HEK293T (cell line): ENCODE measurements at regions not wholly inside any gene's neighbourhood (a gene's known extent, or its start where the extent isn't known, plus 50 kb on each side); places are given as distances from the start of the nearest gene placed in this dataset.

ENCODE experiments used
- ARNT ChIP-seq: fragments of 450-650 bp; IDR thresholded peaks from 2 replicates; pipeline ENCODE4 v1.6.1; 2017; ENCODE audit warnings: mild to moderate bottlenecking
- CTBP1 ChIP-seq: fragments of 450-650 bp; IDR thresholded peaks from 2 replicates; pipeline ENCODE4 v1.6.1; 2016; ENCODE audit warnings: borderline replicate concordance
- FOXK2 ChIP-seq: fragments of 450-650 bp; IDR thresholded peaks from 2 replicates; pipeline ENCODE4 v1.6.1; 2016; ENCODE audit warnings: mild to moderate bottlenecking
- FOXM1 ChIP-seq: fragments of 450-650 bp; IDR thresholded peaks from 2 replicates; pipeline ENCODE4 v1.6.1; 2017; ENCODE audit warnings: mild to moderate bottlenecking, borderline replicate concordance
- HDGF ChIP-seq: fragments of 450-650 bp; IDR thresholded peaks from 2 replicates; pipeline ENCODE4 v1.6.1; 2017; ENCODE audit warnings: antibody characterized with exemption, borderline replicate concordance
- LEF1 ChIP-seq: fragments of 450-650 bp; IDR thresholded peaks from 2 replicates; pipeline ENCODE4 v1.6.1; 2017; ENCODE audit warnings: mild to moderate bottlenecking, borderline replicate concordance
- NFRKB ChIP-seq: fragments of 450-650 bp; IDR thresholded peaks from 2 replicates; pipeline ENCODE4 v1.6.1; 2016; ENCODE audit warnings: mild to moderate bottlenecking, moderate library complexity
- SP1 ChIP-seq: fragments of 450-650 bp; IDR thresholded peaks from 2 replicates; pipeline ENCODE4 v1.6.1; 2017
- SUZ12 ChIP-seq: fragments of 450-650 bp; IDR thresholded peaks from 2 replicates; pipeline ENCODE4 v1.6.1; 2016; ENCODE audit warnings: mild to moderate bottlenecking
- ZNF384 ChIP-seq: fragments of 450-650 bp; IDR thresholded peaks from 2 replicates; pipeline ENCODE4 v1.6.1; 2016

DNA sequence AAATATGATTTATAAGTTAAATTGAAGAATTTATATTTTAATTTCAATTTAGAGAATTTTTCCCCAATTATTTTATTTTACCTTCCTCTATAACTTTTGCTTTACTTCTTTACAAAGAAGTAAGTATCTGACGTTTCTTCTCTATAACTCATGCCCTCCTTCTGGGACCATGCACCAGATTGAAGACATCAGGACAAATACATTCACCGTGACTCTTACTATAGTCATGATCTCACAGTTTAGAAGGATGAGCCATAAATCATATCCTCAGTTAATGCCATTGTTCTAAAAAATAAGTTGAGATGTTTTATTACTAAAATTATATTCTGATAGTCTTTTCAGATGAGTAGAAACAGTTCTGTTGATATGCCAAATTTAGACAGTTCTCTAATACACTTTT is 279.3 kb downstream of the TMX3 start:
- TF ChIP-seq ARNT (no peak), NFRKB (no peak), FOXM1 (no peak), ZNF384 (no peak), SP1 (no peak), SUZ12 (no peak), FOXK2 (no peak), CTBP1 (no peak), LEF1 (no peak), HDGF (no peak)
